ENCODE measurements at regions not wholly inside any gene's neighbourhood (a gene's known extent, or its start where the extent isn't known, plus 50 kb on each side); places are given as distances from the start of the nearest gene placed in this dataset.
A peak's percentile ranks its signal among the peaks of the same experiment; 100 is the strongest.
"Not testable (repeated sequence)": the region's sequence is repeated elsewhere in the genome, so short reads cannot be mapped to it uniquely, and the experiment has no call there.

DNA sequence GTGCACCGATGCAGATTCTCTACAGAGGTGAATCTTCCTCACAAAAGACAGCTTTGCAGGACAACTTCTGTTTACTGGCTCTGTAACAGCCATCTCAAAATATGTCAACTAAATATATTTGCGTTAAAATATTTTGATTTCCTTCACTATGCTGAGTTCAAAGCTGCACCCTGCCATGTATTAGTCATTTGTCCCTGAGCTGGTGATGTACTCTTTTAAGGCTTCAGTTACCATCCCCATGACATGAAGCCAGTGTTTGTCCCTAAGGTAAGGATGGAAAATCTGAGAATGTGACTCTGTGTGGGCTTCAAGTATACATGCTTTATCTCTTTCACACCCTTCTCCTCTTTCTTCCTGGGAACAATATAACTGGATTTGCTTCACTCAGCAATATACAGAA lies 70.2 kb upstream of the BTG3 start:
- H3K9me3 ChIP-seq: no peaks in the 10 kb centered on the region
- 73% methylated on average over 2 of the region's 2 CpGs for WGBS
- H3K27ac ChIP-seq: no peak overlapping the region
- DNase-seq (ENCODE audit: low spot score): no peak
- H3K4me3 ChIP-seq: no peak overlapping the region
- intact Hi-C loops (cut with DNase I): no loop called here
- H3K36me3 ChIP-seq: no peaks in the 10 kb centered on the region
- TF ChIP-seq POLR2AphosphoS5 (IDR thresholded peaks at IDR 0.05) (no peak), POLR2A (IDR thresholded peaks at IDR 0.05) (no peak)
- TF ChIP-seq, protein P1, sequence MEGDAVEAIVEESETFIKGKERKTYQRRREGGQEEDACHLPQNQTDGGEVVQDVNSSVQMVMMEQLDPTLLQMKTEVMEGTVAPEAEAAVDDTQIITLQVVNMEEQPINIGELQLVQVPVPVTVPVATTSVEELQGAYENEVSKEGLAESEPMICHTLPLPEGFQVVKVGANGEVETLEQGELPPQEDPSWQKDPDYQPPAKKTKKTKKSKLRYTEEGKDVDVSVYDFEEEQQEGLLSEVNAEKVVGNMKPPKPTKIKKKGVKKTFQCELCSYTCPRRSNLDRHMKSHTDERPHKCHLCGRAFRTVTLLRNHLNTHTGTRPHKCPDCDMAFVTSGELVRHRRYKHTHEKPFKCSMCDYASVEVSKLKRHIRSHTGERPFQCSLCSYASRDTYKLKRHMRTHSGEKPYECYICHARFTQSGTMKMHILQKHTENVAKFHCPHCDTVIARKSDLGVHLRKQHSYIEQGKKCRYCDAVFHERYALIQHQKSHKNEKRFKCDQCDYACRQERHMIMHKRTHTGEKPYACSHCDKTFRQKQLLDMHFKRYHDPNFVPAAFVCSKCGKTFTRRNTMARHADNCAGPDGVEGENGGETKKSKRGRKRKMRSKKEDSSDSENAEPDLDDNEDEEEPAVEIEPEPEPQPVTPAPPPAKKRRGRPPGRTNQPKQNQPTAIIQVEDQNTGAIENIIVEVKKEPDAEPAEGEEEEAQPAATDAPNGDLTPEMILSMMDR (IDR thresholded peaks at IDR 0.05): no peak
- H3K27me3 ChIP-seq (replicated peaks; ENCODE audit: insufficient read depth): no peaks in the 10 kb centered on the region
- H3K4me1 ChIP-seq (replicated peaks): no peaks in the 10 kb centered on the region

DNA sequence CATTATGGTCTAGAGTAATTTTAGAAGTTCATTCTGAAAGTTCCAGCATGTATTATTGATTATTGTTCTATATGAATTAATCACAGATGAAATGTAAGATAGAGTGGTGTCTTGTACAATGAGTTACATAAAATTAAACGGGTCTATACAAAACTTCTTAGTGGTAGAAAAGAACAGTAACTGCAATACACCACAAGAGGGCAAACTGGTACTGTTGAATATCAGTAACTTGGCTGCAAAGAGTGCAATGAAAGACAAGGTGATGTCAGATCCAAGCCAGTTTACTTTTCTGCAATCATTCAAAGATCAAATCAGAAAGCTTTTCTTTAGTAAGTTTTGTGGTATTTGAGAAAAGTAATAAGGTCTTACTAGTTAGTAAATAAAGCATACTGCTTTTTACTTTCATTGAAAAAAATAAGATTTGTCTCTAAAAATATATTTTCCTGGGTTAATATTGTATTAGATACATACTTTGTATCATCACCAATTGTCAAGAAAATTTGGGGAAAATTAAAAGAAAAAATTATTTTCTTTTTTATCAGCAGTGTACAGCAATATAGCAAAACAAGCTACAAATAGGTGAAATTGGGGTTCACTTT lies 66.4 kb upstream of the BTG3 start:
- TF ChIP-seq POLR2A (IDR thresholded peaks at IDR 0.05): no peak
- peak; percentile 36 for TF ChIP-seq POLR2AphosphoS5 (IDR thresholded peaks at IDR 0.05)
- TF ChIP-seq, protein P1 (IDR thresholded peaks at IDR 0.05): peak; percentile 35 to 94 (median 86)
- DNase-seq (ENCODE audit: low spot score): peak; percentile 37

DNA sequence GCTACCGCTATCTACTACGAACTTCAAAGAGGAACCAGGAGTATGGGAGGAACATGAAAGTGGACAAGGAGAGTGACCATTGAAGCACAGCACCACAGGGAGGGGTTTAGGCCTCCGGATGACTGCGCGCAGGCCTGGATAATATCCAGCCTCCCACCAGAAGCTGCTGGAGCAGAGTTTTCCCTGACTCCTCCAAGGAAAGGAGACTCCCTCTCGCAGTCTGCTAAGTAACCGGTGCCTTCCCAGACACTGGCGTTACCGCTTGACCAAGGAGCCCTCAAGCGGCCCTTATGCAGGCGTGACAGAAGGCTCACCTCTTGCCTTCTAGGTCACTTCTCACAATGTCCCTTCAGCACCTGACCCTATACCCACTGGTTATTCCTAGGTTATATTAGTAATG lies 64.2 kb upstream of the BTG3 start:
- DNase-seq (ENCODE audit: low spot score); H3K4me1 ChIP-seq (replicated peaks); H3K9me3 ChIP-seq; H3K4me3 ChIP-seq; intact Hi-C loops (cut with DNase I); H3K27ac ChIP-seq; H3K27me3 ChIP-seq (replicated peaks; ENCODE audit: insufficient read depth); H3K36me3 ChIP-seq: not testable (repeated sequence)
- WGBS: 94% methylated on average over 11 of the region's 11 CpGs

More for the DNA sequence above, 66.4 kb upstream of the BTG3 start:
- H3K4me3 ChIP-seq: no peak overlapping the region
- H3K36me3 ChIP-seq: no peaks in the 10 kb centered on the region
- 0% methylated on average over 1 of the region's 1 CpG for WGBS
- H3K27ac ChIP-seq: no peak overlapping the region
- H3K9me3 ChIP-seq: no peaks in the 10 kb centered on the region
- intact Hi-C loops (cut with DNase I): loop anchor here (2.0 kb wide), 2 partner anchors 224 to 246 kb away; no protein-coding TSS in a partner anchor
- no peaks in the 10 kb centered on the region for H3K27me3 ChIP-seq (replicated peaks; ENCODE audit: insufficient read depth)
- H3K4me1 ChIP-seq (replicated peaks): no peaks in the 10 kb centered on the region

DNA sequence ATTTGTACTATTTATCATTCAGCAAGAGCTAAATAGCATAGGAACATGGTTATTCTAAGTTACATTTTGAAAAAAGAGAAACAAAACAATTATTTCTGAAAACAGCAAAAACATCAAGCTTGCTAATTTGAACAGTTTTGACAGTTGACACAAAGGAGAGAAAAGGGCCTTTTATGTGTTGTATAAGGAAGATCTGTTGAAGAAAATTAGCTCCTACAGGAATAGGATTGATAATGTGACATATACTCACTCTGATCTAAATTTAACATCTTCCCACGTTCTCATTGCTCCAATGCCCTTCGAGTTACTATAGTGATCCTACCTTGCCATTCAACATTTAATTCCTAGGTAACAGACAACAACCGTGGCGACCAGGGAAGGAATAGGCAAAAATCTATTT lies 61.4 kb upstream of the BTG3 start:
- H3K36me3 ChIP-seq: no peaks in the 10 kb centered on the region
- intact Hi-C loops (cut with DNase I): no loop called here
- no peak for DNase-seq (ENCODE audit: low spot score)
- H3K27me3 ChIP-seq (replicated peaks; ENCODE audit: insufficient read depth): no peaks in the 10 kb centered on the region
- H3K4me3 ChIP-seq: no peak overlapping the region
- TF ChIP-seq, protein P1 (IDR thresholded peaks at IDR 0.05): no peak
- TF ChIP-seq POLR2A (IDR thresholded peaks at IDR 0.05) (no peak), POLR2AphosphoS5 (IDR thresholded peaks at IDR 0.05) (no peak)
- H3K27ac ChIP-seq: no peak overlapping the region
- 90% methylated on average over 4 of the region's 4 CpGs for WGBS
- H3K4me1 ChIP-seq (replicated peaks): no peaks in the 10 kb centered on the region
- H3K9me3 ChIP-seq: no peaks in the 10 kb centered on the region

DNA sequence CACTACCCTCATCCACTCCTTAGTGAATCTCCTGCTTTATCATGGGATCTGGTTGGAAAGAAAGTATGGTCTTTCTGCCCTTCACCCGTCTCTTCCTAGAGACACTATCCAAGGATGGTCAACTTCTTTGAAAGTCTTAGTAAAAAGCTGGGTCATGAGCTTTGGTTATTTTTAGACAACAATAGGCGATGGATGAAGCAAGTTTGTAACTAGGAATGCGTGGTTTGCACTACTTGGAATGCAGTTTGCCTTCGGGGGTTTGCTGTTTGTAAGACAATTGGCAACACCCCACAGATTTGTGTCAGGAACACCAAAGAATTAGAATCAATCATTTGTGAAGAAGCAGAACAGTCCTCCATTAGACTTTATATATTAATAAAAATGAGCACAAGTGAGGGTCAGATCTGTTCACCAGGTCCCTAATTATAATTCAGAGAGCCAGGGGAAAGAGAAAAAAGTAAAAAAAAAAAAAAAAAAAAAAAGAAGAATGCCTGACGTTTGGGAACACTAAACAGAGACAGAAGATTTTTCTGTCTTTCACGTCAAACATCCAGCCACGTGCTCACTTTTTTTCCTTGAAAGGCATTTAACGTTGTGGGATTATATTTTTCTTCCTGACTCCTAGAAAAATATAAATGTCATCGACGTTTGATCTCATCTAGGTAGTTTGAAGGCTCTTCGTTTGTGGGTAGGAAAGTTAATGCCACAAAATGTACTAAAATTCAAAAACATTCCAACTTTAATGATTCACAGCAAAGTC lies 60.7 kb upstream of the BTG3 start:
- no peak overlapping the region for H3K27ac ChIP-seq
- no peaks in the 10 kb centered on the region for H3K27me3 ChIP-seq (replicated peaks; ENCODE audit: insufficient read depth)
- no peaks in the 10 kb centered on the region for H3K36me3 ChIP-seq
- DNase-seq (ENCODE audit: low spot score): no peak
- TF ChIP-seq, protein P1 (IDR thresholded peaks at IDR 0.05): no peak
- TF ChIP-seq POLR2A (IDR thresholded peaks at IDR 0.05) (no peak), POLR2AphosphoS5 (IDR thresholded peaks at IDR 0.05) (no peak)
- H3K4me3 ChIP-seq: no peak overlapping the region
- no peaks in the 10 kb centered on the region for H3K9me3 ChIP-seq
- 52% methylated on average over 11 of the region's 11 CpGs for WGBS
- H3K4me1 ChIP-seq (replicated peaks): no peaks in the 10 kb centered on the region
- intact Hi-C loops (cut with DNase I): no loop called here

Measured in prostate gland (tissue), 2 donors.